Upper lobe of left lung (tissue), 4 donors: ENCODE measurements at regions not wholly inside any gene's neighbourhood (a gene's known extent, or its start where the extent isn't known, plus 50 kb on each side); places are given as distances from the start of the nearest gene placed in this dataset.

Source experiments
- POLR2A ChIP-seq, 4 donors: fragments of 450-650 bp; IDR thresholded peaks; one replicate each; pipeline ENCODE4 v1.5.1; 2016 to 2017; ENCODE audit warnings: antibody characterized with exemption in 4 of 4, mild to moderate bottlenecking in 2 of 4
- POLR2AphosphoS5 ChIP-seq, 2 donors: sonication (generic); formaldehyde crosslinking; IDR thresholded peaks; one replicate each; pipeline ENCODE4 v1.5.1; 2017; ENCODE audit warnings: antibody characterized with exemption in 2 of 2
- TF ChIP-seq, protein P1 (sequence below), 6 experiments: fragments of 450-650 bp in 4 of 6; fragments of 200-600 bp in 2 of 6; sonication (generic) in 2 of 6; IDR thresholded peaks; one replicate each; pipeline ENCODE4 v1.5.1; 2016 to 2019; ENCODE audit warnings: antibody characterized with exemption in 6 of 6

DNA sequence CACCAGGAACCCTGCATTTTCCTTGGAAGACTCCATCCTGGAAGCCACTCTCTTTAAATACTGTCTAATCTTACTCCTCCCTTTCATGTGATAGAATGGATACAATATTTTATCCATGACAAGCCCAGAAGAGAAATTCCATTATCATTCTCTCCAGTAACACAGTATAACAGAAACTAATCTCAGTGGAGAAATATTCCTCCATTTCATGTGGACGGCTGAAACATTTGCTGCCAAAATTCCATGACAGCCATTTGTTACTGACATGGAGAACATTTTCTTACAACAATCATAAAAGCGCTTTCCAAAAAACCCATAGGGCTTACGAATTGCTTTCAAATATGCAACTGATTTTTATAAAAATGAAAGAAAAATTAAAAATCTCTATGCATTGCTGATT lies 392.8 kb upstream of the KLF6 start:
- TF ChIP-seq, protein P1, sequence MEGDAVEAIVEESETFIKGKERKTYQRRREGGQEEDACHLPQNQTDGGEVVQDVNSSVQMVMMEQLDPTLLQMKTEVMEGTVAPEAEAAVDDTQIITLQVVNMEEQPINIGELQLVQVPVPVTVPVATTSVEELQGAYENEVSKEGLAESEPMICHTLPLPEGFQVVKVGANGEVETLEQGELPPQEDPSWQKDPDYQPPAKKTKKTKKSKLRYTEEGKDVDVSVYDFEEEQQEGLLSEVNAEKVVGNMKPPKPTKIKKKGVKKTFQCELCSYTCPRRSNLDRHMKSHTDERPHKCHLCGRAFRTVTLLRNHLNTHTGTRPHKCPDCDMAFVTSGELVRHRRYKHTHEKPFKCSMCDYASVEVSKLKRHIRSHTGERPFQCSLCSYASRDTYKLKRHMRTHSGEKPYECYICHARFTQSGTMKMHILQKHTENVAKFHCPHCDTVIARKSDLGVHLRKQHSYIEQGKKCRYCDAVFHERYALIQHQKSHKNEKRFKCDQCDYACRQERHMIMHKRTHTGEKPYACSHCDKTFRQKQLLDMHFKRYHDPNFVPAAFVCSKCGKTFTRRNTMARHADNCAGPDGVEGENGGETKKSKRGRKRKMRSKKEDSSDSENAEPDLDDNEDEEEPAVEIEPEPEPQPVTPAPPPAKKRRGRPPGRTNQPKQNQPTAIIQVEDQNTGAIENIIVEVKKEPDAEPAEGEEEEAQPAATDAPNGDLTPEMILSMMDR (IDR thresholded peaks at IDR 0.05): no peak
- no peak for TF ChIP-seq POLR2A (IDR thresholded peaks at IDR 0.05)
- no peak for TF ChIP-seq POLR2AphosphoS5 (IDR thresholded peaks at IDR 0.05)
